ENCODE measurements at regions not wholly inside any gene's neighbourhood (a gene's known extent, or its start where the extent isn't known, plus 50 kb on each side); places are given as distances from the start of the nearest gene placed in this dataset.

GRCh38 chr4:130563185-130563888, 1467.4 kb downstream of the C4orf33 start:
- TF ChIP-seq, protein P1, sequence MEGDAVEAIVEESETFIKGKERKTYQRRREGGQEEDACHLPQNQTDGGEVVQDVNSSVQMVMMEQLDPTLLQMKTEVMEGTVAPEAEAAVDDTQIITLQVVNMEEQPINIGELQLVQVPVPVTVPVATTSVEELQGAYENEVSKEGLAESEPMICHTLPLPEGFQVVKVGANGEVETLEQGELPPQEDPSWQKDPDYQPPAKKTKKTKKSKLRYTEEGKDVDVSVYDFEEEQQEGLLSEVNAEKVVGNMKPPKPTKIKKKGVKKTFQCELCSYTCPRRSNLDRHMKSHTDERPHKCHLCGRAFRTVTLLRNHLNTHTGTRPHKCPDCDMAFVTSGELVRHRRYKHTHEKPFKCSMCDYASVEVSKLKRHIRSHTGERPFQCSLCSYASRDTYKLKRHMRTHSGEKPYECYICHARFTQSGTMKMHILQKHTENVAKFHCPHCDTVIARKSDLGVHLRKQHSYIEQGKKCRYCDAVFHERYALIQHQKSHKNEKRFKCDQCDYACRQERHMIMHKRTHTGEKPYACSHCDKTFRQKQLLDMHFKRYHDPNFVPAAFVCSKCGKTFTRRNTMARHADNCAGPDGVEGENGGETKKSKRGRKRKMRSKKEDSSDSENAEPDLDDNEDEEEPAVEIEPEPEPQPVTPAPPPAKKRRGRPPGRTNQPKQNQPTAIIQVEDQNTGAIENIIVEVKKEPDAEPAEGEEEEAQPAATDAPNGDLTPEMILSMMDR (IDR thresholded peaks at IDR 0.05), result peak in 1 of 3 donors; percentile 15
- TF ChIP-seq POLR2AphosphoS5 (IDR thresholded peaks at IDR 0.05) (no peak), POLR2A (IDR thresholded peaks at IDR 0.05) (no peak)
